ENCODE measurements at regions not wholly inside any gene's neighbourhood (a gene's known extent, or its start where the extent isn't known, plus 50 kb on each side); places are given as distances from the start of the nearest gene placed in this dataset.

DNA sequence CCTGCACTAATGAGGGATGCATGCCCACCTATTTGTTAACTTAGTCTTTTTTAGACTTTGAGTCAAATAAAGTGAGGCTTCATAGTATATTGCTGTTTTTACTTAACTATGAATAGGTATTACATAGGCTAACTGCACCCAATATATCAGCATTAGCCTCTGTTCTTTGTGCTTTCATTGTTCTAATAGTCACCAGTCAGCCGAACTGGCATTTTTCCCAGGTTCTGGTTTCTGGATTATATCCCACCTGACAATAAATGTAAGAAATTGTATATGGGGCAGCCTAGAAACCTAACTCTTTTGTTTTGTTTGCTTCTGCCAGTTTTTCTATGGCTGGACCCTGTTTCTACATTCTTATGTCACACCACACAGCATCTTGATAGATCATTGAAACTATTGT, 1672.4 kb upstream of the LRRTM1 start:
- Histone ChIP-seq H4K20me1 (ENCODE audit: control insufficient read depth, extremely low read depth, insufficient read depth, low read length) (no peaks in the 10 kb centered on the region), H3K9me1 (ENCODE audit: control insufficient read depth, extremely low read depth, insufficient read depth, low read length) (no peaks in the 10 kb centered on the region), H3K4me1 (ENCODE audit: control insufficient read depth, extremely low read depth, insufficient read depth, low read length) (no peaks in the 10 kb centered on the region), H3K79me2 (ENCODE audit: control insufficient read depth, insufficient read depth, low read length) (no peaks in the 10 kb centered on the region), H3K27me3 (ENCODE audit: control insufficient read depth, extremely low read depth, insufficient read depth, low read length) (no peaks in the 10 kb centered on the region), H3K27ac (ENCODE audit: control insufficient read depth, insufficient read depth, low read length) (no peak overlapping the region), H3K4me2 (ENCODE audit: control insufficient read depth, extremely low read depth, insufficient read depth, low read depth, low read length) (no peak overlapping the region), H3K36me3 (ENCODE audit: control insufficient read depth in 2 of 2, extremely low read depth in 1 of 2, insufficient read depth in 2 of 2, low read length in 2 of 2) (no peaks in the 10 kb centered on the region), H2AFZ (ENCODE audit: control insufficient read depth, low read length) (no peak overlapping the region), H3K4me3 (ENCODE audit: control insufficient read depth in 2 of 3, extremely low read depth in 1 of 3, insufficient read depth in 2 of 3, low read depth in 1 of 3, low read length in 3 of 3) (no peak overlapping the region), H3K9me3 (ENCODE audit: control insufficient read depth, low read depth, low read length) (peaks cover 2% of the 10 kb centered on the region), H3K9ac (ENCODE audit: control insufficient read depth, extremely low read depth, insufficient read depth, low read length) (no peak overlapping the region)
- dilution Hi-C loops (cut with MboI; ENCODE audit: extremely low pct_ligation_motif_present, low sequenced_read_pairs), result no loop called here
- TF ChIP-seq EZH2 (IDR thresholded peaks at IDR 0.05; ENCODE audit: low read length) (no peak), CTCF (optimal IDR thresholded peaks at IDR 0.05 in 1 of 3, IDR thresholded peaks at IDR 0.05 in 1 of 3, conservative IDR thresholded peaks at IDR 0.05 in 1 of 3; ENCODE audit: extremely low read depth in 1 of 3, insufficient read depth in 2 of 3, low read length in 3 of 3) (no peak)
- FAIRE-seq, result no peak
- no peak for DNase-seq (ENCODE audit: low read depth, low spot score)

DNA sequence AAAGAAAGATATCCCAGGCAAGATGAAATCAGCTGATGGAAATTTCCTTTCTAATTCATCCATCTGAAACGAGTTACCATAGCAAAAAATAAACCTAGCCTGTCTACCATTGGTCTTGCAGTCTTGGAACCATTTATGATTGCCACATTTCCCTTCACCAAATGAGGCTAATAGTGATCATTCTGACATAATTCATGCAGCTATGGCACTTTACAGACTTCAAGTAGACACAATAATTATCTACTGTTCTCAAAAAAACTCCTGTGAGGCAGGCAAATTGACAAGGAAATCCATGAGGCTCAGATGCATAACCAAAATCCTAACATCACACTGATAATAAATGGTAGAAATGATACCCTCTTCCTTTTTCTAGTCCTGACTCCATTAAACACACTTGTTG, 1669.7 kb upstream of the LRRTM1 start:
- dilution Hi-C loops (cut with MboI; ENCODE audit: extremely low pct_ligation_motif_present, low sequenced_read_pairs), result no loop called here
- Histone ChIP-seq H4K20me1 (ENCODE audit: control insufficient read depth, extremely low read depth, insufficient read depth, low read length) (no peaks in the 10 kb centered on the region), H3K4me3 (ENCODE audit: control insufficient read depth in 2 of 3, extremely low read depth in 1 of 3, insufficient read depth in 2 of 3, low read depth in 1 of 3, low read length in 3 of 3) (no peak overlapping the region), H3K27ac (ENCODE audit: control insufficient read depth, insufficient read depth, low read length) (no peak overlapping the region), H3K4me2 (ENCODE audit: control insufficient read depth, extremely low read depth, insufficient read depth, low read depth, low read length) (no peak overlapping the region), H3K79me2 (ENCODE audit: control insufficient read depth, insufficient read depth, low read length) (no peaks in the 10 kb centered on the region), H3K9ac (ENCODE audit: control insufficient read depth, extremely low read depth, insufficient read depth, low read length) (no peak overlapping the region), H3K27me3 (ENCODE audit: control insufficient read depth, extremely low read depth, insufficient read depth, low read length) (no peaks in the 10 kb centered on the region), H3K9me3 (ENCODE audit: control insufficient read depth, low read depth, low read length) (peaks cover 2% of the 10 kb centered on the region), H3K9me1 (ENCODE audit: control insufficient read depth, extremely low read depth, insufficient read depth, low read length) (no peaks in the 10 kb centered on the region), H3K4me1 (ENCODE audit: control insufficient read depth, extremely low read depth, insufficient read depth, low read length) (no peaks in the 10 kb centered on the region), H2AFZ (ENCODE audit: control insufficient read depth, low read length) (no peak overlapping the region), H3K36me3 (ENCODE audit: control insufficient read depth in 2 of 2, extremely low read depth in 1 of 2, insufficient read depth in 2 of 2, low read length in 2 of 2) (no peaks in the 10 kb centered on the region)
- no peak for FAIRE-seq
- DNase-seq (ENCODE audit: low read depth, low spot score), result no peak
- no peak for TF ChIP-seq EZH2 (IDR thresholded peaks at IDR 0.05; ENCODE audit: low read length)

GRCh38 chr2:81942876-81943275, 1638.3 kb upstream of the LRRTM1 start:
- H3K4me3 ChIP-seq (ENCODE audit: control insufficient read depth in 2 of 3, extremely low read depth in 1 of 3, insufficient read depth in 2 of 3, low read depth in 1 of 3, low read length in 3 of 3), result no peak overlapping the region
- no peaks in the 10 kb centered on the region for H3K36me3 ChIP-seq (ENCODE audit: control insufficient read depth in 2 of 2, extremely low read depth in 1 of 2, insufficient read depth in 2 of 2, low read length in 2 of 2)
- no peak overlapping the region for H3K4me2 ChIP-seq (ENCODE audit: control insufficient read depth, extremely low read depth, insufficient read depth, low read depth, low read length)
- H4K20me1 ChIP-seq (ENCODE audit: control insufficient read depth, extremely low read depth, insufficient read depth, low read length), result no peaks in the 10 kb centered on the region
- no peaks in the 10 kb centered on the region for H3K9me3 ChIP-seq (ENCODE audit: control insufficient read depth, low read depth, low read length)
- H3K9me1 ChIP-seq (ENCODE audit: control insufficient read depth, extremely low read depth, insufficient read depth, low read length), result no peaks in the 10 kb centered on the region
- H2AFZ ChIP-seq (ENCODE audit: control insufficient read depth, low read length), result no peak overlapping the region
- TF ChIP-seq EZH2 (IDR thresholded peaks at IDR 0.05; ENCODE audit: low read length) (no peak), CTCF (optimal IDR thresholded peaks at IDR 0.05 in 1 of 3, IDR thresholded peaks at IDR 0.05 in 1 of 3, conservative IDR thresholded peaks at IDR 0.05 in 1 of 3; ENCODE audit: extremely low read depth in 1 of 3, insufficient read depth in 2 of 3, low read length in 3 of 3) (no peak)
- H3K79me2 ChIP-seq (ENCODE audit: control insufficient read depth, insufficient read depth, low read length), result no peaks in the 10 kb centered on the region
- FAIRE-seq (no peak), DNase-seq (ENCODE audit: low read depth, low spot score) (no peak)
- no peaks in the 10 kb centered on the region for H3K4me1 ChIP-seq (ENCODE audit: control insufficient read depth, extremely low read depth, insufficient read depth, low read length)
- H3K27ac ChIP-seq (ENCODE audit: control insufficient read depth, insufficient read depth, low read length), result no peak overlapping the region
- dilution Hi-C loops (cut with MboI; ENCODE audit: extremely low pct_ligation_motif_present, low sequenced_read_pairs), result no loop called here
- no peak overlapping the region for H3K9ac ChIP-seq (ENCODE audit: control insufficient read depth, extremely low read depth, insufficient read depth, low read length)
- H3K27me3 ChIP-seq (ENCODE audit: control insufficient read depth, extremely low read depth, insufficient read depth, low read length), result no peaks in the 10 kb centered on the region
